Suprapubic skin (tissue), 4 donors: ENCODE measurements at regions not wholly inside any gene's neighbourhood (a gene's known extent, or its start where the extent isn't known, plus 50 kb on each side); places are given as distances from the start of the nearest gene placed in this dataset.

Experiments used
- DNase-seq, 2 donors: peaks; one replicate each; pipeline ENCODE4 v3.0.0-alpha.2; 2019; ENCODE audit warnings: low spot score in 2 of 2
- H3K27ac ChIP-seq: fragments of 200-600 bp; sonication (generic); one replicate; pipeline ENCODE4 v1.5.1; 2019
- H3K27me3 ChIP-seq: fragments of 200-600 bp; sonication (generic); one replicate; pipeline ENCODE4 v1.5.1; 2019
- H3K36me3 ChIP-seq: fragments of 200-600 bp; sonication (generic); one replicate; pipeline ENCODE4 v1.5.1; 2019
- H3K4me1 ChIP-seq: fragments of 200-600 bp; sonication (generic); one replicate; pipeline ENCODE4 v1.5.1; 2019
- H3K4me3 ChIP-seq: fragments of 200-600 bp; sonication (generic); one replicate; pipeline ENCODE4 v1.5.1; 2019; ENCODE audit warnings: mild to moderate bottlenecking
- H3K9me3 ChIP-seq: fragments of 200-600 bp; sonication (generic); one replicate; pipeline ENCODE4 v1.5.1; 2019
- EP300 ChIP-seq: sonication (generic); formaldehyde crosslinking; IDR thresholded peaks from one replicate; pipeline ENCODE4 v1.6.1; 2017; ENCODE audit warnings: antibody characterized with exemption
- POLR2A ChIP-seq, 2 donors: fragments of 450-650 bp; IDR thresholded peaks; one replicate each; pipeline ENCODE4 v1.6.1; 2017; ENCODE audit warnings: antibody characterized with exemption in 2 of 2, mild to moderate bottlenecking in 2 of 2, moderate library complexity in 2 of 2
- POLR2AphosphoS5 ChIP-seq, 3 donors: sonication (generic); formaldehyde crosslinking; IDR thresholded peaks; one replicate each; pipeline ENCODE4 v1.6.1; 2017; ENCODE audit warnings: antibody characterized with exemption in 3 of 3
- WGBS: methylation state at CpG from one replicate; pipeline ENCODE4 v1.1.5; 2018; 5-methylcytosine and 5-hydroxymethylcytosine counted together
- TF ChIP-seq, protein P1 (sequence below), 2 donors: fragments of 200-600 bp in 1 of 2; fragments of 450-650 bp in 1 of 2; sonication (generic) in 1 of 2; IDR thresholded peaks; one replicate each; pipeline ENCODE4 v1.5.1; 2016 to 2019; ENCODE audit warnings: antibody characterized with exemption in 2 of 2, mild to moderate bottlenecking in 1 of 2, moderate library complexity in 1 of 2

DNA sequence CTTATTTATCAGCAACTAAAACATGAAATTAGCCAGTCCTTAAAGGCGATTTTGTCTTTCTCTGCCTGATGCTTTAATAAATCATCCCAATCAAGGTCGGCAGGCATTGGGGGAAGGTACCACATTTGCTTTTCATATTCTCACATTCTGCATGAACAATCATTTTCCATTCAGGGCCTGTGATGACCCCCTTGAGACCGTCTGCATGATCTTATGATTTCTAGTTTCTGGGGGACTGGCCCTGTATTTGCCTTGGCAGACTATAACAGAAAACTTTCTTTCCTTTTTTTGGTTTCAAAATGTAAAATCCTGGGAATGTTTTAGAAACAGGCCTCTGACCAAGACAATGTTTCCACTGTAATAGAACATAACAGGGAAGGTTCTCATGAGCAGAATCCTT, 296.8 kb downstream of the IDS start:
- WGBS = 52% methylated on average over 3 of the region's 3 CpGs
- Histone ChIP-seq H3K9me3 (no peaks in the 10 kb centered on the region), H3K4me3 (no peak overlapping the region), H3K36me3 (no peaks in the 10 kb centered on the region), H3K27me3 (no peaks in the 10 kb centered on the region), H3K4me1 (no peaks in the 10 kb centered on the region), H3K27ac (no peak overlapping the region)
- TF ChIP-seq POLR2A (IDR thresholded peaks at IDR 0.05) (no peak), POLR2AphosphoS5 (IDR thresholded peaks at IDR 0.05) (no peak), EP300 (no peak)
- TF ChIP-seq, protein P1, sequence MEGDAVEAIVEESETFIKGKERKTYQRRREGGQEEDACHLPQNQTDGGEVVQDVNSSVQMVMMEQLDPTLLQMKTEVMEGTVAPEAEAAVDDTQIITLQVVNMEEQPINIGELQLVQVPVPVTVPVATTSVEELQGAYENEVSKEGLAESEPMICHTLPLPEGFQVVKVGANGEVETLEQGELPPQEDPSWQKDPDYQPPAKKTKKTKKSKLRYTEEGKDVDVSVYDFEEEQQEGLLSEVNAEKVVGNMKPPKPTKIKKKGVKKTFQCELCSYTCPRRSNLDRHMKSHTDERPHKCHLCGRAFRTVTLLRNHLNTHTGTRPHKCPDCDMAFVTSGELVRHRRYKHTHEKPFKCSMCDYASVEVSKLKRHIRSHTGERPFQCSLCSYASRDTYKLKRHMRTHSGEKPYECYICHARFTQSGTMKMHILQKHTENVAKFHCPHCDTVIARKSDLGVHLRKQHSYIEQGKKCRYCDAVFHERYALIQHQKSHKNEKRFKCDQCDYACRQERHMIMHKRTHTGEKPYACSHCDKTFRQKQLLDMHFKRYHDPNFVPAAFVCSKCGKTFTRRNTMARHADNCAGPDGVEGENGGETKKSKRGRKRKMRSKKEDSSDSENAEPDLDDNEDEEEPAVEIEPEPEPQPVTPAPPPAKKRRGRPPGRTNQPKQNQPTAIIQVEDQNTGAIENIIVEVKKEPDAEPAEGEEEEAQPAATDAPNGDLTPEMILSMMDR (IDR thresholded peaks at IDR 0.05) = no peak
- no peak for DNase-seq

DNA sequence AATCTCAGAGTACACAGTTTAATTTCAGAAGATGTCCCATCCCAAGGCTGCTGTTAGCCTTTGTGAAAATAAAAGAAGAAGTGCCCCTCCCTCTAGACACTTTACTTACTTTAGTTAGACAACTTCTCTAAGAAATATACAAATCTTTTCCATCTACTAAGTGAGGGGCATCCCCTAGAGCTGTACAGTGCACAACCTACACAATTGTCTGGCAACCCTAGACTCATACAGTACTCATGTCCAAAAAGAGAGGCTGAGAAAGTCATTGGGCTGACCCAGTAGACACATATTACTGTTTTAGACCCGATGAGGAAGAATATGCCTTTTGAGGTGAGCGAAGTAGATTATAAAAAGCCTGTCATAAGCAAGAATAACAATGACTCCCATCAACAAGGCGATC, 297.6 kb downstream of the IDS start:
- 64% methylated on average over 3 of the region's 3 CpGs for WGBS

DNA sequence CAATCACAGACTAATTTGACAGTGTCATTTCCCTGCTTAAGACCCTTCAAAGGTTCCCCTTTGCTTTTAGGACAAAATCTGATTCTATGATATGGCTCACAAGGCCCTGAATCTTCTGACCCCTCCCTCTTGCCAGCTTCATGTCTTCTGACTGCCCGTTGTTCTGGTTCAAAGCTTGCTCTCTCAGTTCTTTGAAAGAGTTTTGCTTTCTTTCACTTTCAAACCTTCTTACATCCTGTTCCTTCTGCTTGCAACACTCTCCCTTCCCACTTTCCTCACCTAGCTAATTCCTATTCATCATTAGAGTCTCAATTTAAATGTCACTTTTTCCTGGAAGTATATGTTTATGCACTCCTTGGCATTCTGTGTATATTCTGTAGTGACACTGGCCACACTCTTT, 299.2 kb downstream of the IDS start:
- Histone ChIP-seq H3K27me3 (no peaks in the 10 kb centered on the region), H3K4me3 (no peak overlapping the region), H3K36me3 (no peaks in the 10 kb centered on the region), H3K27ac (no peak overlapping the region), H3K4me1 (no peaks in the 10 kb centered on the region), H3K9me3 (no peaks in the 10 kb centered on the region)
- no peak for DNase-seq
- TF ChIP-seq POLR2A (IDR thresholded peaks at IDR 0.05) (no peak), EP300 (no peak), POLR2AphosphoS5 (IDR thresholded peaks at IDR 0.05) (no peak)
- TF ChIP-seq, protein P1 (IDR thresholded peaks at IDR 0.05) = no peak
- WGBS = 71% methylated on average over 1 of the region's 1 CpG

More for the DNA sequence above, 297.6 kb downstream of the IDS start:
- no peak for TF ChIP-seq POLR2AphosphoS5 (IDR thresholded peaks at IDR 0.05)
- TF ChIP-seq, protein P1 (IDR thresholded peaks at IDR 0.05) = no peak
- TF ChIP-seq POLR2A (IDR thresholded peaks at IDR 0.05) = no peak
- TF ChIP-seq EP300 = no peak
- no peaks in the 10 kb centered on the region for H3K4me1 ChIP-seq
- no peak overlapping the region for H3K27ac ChIP-seq
- DNase-seq = no peak
- H3K36me3 ChIP-seq = no peaks in the 10 kb centered on the region
- no peaks in the 10 kb centered on the region for H3K9me3 ChIP-seq
- no peak overlapping the region for H3K4me3 ChIP-seq
- no peaks in the 10 kb centered on the region for H3K27me3 ChIP-seq

DNA sequence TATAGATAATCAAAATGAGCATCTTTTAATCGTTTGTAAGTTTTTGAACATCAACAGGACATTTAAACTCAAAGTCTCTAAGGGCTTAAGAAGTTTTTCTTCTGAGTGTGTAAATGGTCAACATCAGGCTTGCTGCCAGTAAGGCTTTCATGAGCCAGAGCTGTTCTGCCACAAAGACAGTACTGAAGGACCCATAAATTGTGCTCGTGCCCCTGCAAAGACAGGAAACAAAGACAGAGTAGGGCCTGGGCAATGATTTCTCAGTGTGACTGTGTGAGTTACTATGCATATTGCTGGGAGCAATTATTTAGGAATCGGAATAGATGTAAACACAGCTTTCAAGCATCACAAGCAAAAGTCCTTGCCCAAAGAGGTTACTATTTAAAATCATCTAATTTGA, 300.0 kb downstream of the IDS start:
- DNase-seq = no peak
- Histone ChIP-seq H3K27ac (no peak overlapping the region), H3K4me1 (no peaks in the 10 kb centered on the region), H3K27me3 (no peaks in the 10 kb centered on the region), H3K4me3 (no peak overlapping the region), H3K36me3 (no peaks in the 10 kb centered on the region), H3K9me3 (no peaks in the 10 kb centered on the region)
- TF ChIP-seq, protein P1 (IDR thresholded peaks at IDR 0.05) = no peak
- no peak for TF ChIP-seq POLR2A (IDR thresholded peaks at IDR 0.05)
- no peak for TF ChIP-seq EP300
- TF ChIP-seq POLR2AphosphoS5 (IDR thresholded peaks at IDR 0.05) = no peak
- WGBS = 29% methylated on average over 3 of the region's 3 CpGs

DNA sequence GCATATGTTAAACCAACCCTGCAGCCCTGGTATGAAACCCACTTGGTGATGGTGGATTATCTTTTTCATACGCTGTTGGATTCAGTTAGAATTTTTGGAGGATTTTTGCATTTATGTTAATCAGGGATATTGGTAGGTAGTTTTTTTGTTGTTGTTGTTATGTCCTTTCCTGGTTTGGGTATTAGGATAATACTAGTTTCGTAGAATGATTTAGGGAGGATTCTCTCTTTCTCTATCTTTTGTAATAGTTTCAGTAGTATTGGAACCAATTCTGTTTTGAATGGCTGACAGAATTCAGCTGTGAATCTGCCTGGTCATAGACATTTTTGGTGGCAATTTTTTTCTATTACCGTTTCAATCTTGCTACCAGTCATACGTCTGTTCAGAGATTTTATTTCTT, 305.4 kb downstream of the IDS start:
- Histone ChIP-seq H3K4me3 (no peak overlapping the region), H3K9me3 (no peaks in the 10 kb centered on the region), H3K36me3 (no peaks in the 10 kb centered on the region), H3K4me1 (no peaks in the 10 kb centered on the region), H3K27ac (no peak overlapping the region), H3K27me3 (no peaks in the 10 kb centered on the region)
- TF ChIP-seq, protein P1 (IDR thresholded peaks at IDR 0.05) = no peak
- no peak for TF ChIP-seq EP300
- TF ChIP-seq POLR2AphosphoS5 (IDR thresholded peaks at IDR 0.05) = no peak
- no peak for TF ChIP-seq POLR2A (IDR thresholded peaks at IDR 0.05)
- no peak for DNase-seq
- 83% methylated on average over 4 of the region's 4 CpGs for WGBS
